Inflammatory macrophage treated with lipopolysaccharide for 1 hour (primary cell): ENCODE measurements at regions not wholly inside any gene's neighbourhood (a gene's known extent, or its start where the extent isn't known, plus 50 kb on each side); places are given as distances from the start of the nearest gene placed in this dataset.
"Not testable (repeated sequence)": the region's sequence is repeated elsewhere in the genome, so short reads cannot be mapped to it uniquely, and the experiment has no call there.

Experiments
- DNase-seq, 2 donors: peaks; one replicate each; pipeline ENCODE4 v3.0.0-alpha.2; 2020 to 2022

DNA sequence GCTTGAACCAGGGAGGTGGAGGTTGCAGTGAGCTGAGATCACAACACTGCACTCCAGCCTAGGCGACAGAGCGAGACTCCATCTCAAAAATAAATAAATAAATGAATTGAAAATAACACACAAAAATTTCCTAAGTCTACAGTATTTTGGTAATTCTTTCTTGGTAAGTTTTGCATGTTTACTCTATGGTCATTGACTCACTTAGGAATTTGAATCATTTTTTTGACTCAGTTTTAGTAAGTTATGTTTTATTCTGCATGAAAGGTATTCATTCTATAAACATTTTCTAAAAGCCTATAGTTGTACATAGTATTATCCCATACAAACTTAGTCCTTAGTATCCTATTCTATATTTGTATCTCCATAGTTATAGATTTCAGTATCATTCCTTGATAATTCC is 772.9 kb upstream of the SLIT2 start:
- no peak for DNase-seq

GRCh38 chr4:19473569-19473968 is 778.1 kb upstream of the SLIT2 start:
- no peak for DNase-seq

GRCh38 chr4:19472666-19473065 is 779.0 kb upstream of the SLIT2 start:
- no peak for DNase-seq

DNA sequence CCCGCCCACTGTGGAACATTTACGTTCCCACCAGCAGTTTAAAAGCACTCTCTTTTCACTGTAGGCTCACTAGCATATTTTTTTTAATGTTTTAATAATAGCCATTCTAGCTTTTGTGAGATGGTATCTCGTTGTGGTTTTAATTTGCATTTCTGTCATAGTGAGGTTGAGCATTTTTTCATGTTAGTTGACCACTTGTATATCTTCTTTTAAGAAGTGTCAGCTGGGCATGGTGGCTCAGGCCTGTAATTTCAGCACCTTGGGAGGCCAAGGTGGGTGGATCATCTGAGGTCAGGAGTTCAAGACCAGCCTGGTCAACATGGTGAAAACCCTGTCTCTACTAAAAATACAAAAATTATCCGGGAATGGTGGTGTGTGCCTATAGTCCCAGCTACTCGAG is 781.7 kb upstream of the SLIT2 start:
- DNase-seq, result not testable (repeated sequence)

DNA sequence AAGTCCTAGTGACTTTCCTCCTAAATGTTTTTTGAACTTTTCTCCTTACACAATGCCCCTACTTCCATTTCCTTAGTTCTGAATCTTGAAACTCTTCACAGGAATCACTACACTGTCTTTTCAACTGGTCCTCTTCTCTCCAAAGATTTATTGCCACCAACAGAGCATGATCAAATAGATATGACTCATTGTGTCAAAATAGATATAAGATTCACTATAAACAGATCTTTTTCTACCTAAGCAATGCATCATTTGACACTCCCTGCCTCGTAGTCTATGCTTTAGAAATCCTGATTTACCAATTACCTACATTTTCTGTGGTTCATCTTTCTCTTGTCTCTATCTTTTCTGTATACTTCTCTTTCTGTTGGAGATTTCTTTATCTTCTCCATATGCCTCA is 789.6 kb upstream of the SLIT2 start:
- DNase-seq, result no peak

GRCh38 chr4:19455850-19456602 is 795.7 kb upstream of the SLIT2 start:
- no peak for DNase-seq

DNA sequence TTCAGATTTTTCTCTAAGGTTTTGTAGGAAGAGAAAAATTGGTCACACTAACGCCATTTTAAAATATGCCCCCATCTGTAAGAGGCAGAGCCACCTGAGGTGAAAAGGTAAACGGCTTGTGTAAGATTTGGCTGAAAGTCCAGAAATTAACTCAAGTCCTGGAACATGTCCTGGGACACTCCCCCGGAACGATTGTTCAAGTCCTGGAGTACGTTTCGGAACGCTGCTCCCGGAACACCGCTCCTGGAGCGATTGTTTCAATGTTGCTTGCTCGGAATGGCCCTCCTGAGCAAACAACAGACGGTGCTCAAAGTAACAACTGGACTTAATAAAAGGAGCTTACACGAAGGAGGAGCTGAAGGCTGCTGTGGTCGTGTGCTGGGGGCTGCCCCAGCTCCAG is 796.5 kb upstream of the SLIT2 start:
- DNase-seq, result no peak

DNA sequence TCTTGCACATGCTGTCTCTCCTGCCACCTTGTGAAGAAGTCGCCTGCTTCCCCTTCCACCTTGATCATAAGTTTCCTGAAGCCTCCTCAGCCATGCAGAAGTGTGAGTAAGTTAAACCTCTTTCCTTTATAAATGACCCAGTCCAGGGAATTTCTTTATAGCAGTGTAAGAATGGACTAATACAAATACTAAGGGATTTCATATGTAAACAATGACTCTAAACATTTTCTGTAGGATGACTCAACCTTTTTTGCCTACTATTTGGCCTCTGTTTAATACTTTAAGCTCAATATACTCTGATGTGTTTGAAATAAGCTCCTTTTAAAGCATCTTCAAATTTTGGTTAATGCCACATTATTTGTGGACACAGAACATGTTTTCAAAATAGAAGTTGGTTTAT is 813.5 kb upstream of the SLIT2 start:
- DNase-seq, result no peak

- DNase-seq, result no peak
Measured at GRCh38 chr4:19437008-19437407, 814.7 kb upstream of the SLIT2 start.

GRCh38 chr4:19429684-19430083 is 822.0 kb upstream of the SLIT2 start:
- no peak for DNase-seq

DNA sequence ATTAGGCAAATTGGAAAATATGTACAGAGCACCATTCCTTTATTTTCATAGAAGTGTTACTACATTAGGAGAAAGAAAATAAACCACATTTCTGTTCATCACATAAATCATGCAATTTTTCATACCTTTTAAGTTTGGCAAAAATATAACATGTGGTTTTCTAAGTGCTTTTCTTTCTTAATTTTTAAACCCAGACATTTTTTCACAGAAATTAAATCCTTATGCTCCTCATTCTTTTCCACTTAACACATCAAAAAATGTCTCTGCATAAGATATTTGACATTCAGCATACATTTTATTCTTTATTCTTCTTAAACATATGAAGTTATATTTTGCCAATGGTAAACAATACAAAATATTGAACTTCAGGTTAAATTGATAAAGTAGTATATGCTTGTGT is 826.6 kb upstream of the SLIT2 start:
- no peak for DNase-seq

DNA sequence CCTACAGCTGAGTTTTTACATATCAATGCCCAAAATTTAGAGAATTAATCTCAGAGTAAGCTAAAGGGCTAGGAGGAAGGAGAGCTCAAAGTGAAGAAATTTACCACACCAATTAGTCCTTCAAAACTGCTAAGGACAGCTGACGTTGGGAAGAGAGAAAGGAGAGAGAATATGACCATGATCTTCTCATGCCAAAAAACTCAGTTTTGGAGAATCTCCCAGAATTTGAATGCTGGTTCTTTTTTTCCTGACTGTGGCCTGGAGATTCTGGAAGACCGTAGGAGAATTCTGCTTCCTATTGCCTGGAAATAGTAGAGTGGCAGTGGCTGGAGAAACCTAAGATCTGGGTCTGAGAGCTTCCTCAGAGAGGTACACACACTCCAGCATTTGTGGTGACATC is 834.4 kb upstream of the SLIT2 start:
- no peak for DNase-seq

GRCh38 chr4:19416146-19416545 is 835.6 kb upstream of the SLIT2 start:
- DNase-seq, result no peak

- no peak for DNase-seq
Measured at GRCh38 chr4:19408490-19408889, 843.2 kb upstream of the SLIT2 start.

GRCh38 chr4:19406789-19407188 is 844.9 kb upstream of the SLIT2 start:
- no peak for DNase-seq

DNA sequence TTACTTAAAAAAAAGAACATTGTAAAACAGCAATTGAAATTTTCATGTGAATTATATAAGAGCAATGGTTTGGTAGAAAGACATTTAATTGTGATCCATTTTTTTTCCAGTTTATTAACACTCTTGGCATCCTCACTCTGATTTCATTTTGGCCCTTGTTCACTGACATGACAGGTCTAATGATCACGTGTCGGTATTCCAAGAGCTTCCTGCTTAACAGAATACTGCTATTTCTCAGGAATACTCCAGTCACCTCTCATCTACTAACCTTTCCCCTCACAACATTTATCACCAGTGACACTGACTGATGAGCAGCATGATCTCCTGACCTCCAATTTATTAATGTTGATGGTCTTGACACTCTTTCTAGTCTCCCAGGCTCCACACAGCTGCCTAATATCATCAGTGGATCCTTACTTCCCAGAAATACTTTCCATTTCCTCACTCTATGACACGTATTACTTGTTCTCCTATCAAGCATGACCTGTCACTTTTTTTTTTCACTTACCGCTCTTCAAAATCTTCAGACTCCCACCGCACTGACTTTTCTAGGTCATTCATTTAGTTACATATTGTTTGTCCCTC is 847.8 kb upstream of the SLIT2 start:
- DNase-seq, result no peak

GRCh38 chr4:19402581-19403065 is 849.1 kb upstream of the SLIT2 start:
- no peak for DNase-seq

DNA sequence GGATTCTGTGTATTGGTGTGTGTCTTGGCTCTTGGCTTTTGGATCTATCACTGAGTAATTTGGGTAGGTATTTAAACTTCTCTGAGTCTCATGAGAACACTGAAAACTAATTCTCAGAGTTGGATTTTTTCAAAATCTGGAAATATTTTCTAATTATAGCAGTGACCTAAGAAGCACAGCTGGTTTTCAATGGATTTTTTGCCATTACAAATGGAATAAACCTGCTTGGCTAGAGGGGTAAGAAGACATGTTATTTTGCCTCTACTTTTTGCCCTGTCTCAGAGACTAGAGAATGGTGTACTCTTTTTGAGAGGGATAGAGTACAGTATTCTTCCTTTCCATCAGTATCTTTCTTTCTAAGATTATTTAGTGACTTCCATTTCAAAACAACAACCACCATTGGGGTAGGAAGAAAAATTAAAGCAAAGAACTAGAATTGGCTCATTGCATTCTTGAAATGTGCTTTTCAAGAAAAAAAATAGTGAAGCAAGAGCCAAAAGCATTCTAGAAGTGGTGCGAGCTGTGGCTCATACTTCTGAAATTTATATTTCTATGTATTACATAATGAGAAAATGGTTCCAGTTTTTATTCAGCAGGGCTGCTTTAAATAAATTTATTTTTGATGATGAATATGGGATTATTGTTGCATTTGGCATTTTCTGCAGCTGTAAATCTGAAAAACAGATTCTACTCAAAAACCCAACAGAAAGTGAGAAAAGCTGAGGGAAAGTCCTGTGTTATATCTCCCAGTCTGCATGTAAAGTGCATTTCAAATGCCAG is 850.2 kb upstream of the SLIT2 start:
- DNase-seq, result no peak

DNA sequence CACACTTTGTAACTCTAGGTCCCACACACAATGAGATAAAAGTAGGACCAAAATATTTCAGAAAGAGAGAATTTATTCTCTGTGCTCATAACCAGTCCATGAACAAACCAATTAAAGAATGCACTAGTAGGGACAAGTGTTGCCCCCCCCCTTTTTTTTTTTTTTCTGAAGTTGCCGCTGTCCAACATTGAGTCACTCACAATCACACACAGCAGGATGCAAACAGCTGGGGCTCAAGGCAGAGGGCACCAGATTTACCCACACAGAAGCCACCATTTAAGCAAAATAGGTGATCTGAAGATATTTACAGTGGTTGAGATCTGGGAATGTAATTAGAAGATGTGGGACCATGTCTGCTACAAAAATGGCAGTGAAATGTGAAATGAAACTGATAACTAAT is 850.9 kb upstream of the SLIT2 start:
- DNase-seq, result no peak

DNA sequence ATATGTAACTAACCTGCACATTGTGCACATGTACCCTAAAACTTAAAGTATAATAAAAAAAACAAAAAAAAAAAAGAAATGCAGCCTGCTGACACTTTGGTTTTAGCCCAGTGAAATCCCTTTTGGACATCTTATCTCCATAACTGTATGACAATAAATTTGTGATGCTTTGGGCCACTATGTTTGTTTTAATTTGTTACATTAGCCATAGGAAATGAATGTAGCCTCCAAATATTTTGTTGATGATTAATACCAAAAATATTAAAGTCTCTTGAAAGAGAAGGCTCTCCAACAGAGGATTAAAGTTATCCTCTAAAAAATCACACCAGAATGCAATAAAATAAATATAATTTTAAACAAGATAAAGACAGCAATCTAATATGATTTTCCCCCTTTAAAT is 852.7 kb upstream of the SLIT2 start:
- DNase-seq, result no peak

DNA sequence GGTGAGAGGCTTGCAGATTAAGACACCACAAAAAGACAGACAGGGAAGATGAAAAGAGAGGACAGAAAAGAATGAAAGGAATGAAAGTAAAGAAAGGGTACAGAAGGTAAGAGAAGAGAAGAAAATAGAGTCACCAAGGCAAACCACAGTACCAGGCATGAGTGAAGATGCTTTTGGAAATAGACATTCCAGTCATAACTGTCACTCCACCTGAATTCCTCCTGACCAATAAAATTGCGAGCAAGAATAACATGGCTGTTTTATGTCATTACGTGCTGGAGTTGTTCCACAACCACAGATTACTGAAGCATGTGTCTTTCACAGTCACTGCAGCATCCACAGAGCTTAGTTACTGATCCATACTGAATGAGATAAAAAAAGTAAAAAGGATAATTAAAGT is 864.9 kb upstream of the SLIT2 start:
- no peak for DNase-seq

- no peak for DNase-seq
Measured at GRCh38 chr4:19382993-19383756, 868.5 kb upstream of the SLIT2 start.

GRCh38 chr4:19381068-19381467 is 870.6 kb upstream of the SLIT2 start:
- no peak for DNase-seq
